ENCODE measurements at regions not wholly inside any gene's neighbourhood (a gene's known extent, or its start where the extent isn't known, plus 50 kb on each side); places are given as distances from the start of the nearest gene placed in this dataset.

- TF ChIP-seq SIN3A (IDR thresholded peaks at IDR 0.05; ENCODE audit: borderline replicate concordance, low read depth, low read length) (no peak), EZH2phosphoT487 (IDR thresholded peaks at IDR 0.05; ENCODE audit: borderline replicate concordance, low read depth) (no peak), FOXJ3 (CRISPR knock-in tag; IDR thresholded peaks at IDR 0.05) (no peak)
- TF ChIP-seq, protein P1, sequence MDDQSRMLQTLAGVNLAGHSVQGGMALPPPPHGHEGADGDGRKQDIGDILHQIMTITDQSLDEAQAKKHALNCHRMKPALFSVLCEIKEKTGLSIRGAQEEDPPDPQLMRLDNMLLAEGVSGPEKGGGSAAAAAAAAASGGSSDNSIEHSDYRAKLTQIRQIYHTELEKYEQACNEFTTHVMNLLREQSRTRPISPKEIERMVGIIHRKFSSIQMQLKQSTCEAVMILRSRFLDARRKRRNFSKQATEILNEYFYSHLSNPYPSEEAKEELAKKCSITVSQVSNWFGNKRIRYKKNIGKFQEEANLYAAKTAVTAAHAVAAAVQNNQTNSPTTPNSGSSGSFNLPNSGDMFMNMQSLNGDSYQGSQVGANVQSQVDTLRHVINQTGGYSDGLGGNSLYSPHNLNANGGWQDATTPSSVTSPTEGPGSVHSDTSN (IDR thresholded peaks at IDR 0.05), result no peak
- TF ChIP-seq, protein P2, sequence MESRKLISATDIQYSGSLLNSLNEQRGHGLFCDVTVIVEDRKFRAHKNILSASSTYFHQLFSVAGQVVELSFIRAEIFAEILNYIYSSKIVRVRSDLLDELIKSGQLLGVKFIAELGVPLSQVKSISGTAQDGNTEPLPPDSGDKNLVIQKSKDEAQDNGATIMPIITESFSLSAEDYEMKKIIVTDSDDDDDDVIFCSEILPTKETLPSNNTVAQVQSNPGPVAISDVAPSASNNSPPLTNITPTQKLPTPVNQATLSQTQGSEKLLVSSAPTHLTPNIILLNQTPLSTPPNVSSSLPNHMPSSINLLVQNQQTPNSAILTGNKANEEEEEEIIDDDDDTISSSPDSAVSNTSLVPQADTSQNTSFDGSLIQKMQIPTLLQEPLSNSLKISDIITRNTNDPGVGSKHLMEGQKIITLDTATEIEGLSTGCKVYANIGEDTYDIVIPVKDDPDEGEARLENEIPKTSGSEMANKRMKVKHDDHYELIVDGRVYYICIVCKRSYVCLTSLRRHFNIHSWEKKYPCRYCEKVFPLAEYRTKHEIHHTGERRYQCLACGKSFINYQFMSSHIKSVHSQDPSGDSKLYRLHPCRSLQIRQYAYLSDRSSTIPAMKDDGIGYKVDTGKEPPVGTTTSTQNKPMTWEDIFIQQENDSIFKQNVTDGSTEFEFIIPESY (IDR thresholded peaks at IDR 0.05; ENCODE audit: borderline replicate concordance, low read depth), result no peak
These were observed 109.6 kb upstream of the THY1 start (continued) for GRCh38 chr11:119532551-119532950.

GRCh38 chr11:119531623-119532022 is 108.7 kb upstream of the THY1 start:
- no peaks in the 10 kb centered on the region for H3K36me3 ChIP-seq (replicated peaks in 1 of 2; ENCODE audit: control insufficient read depth in 1 of 2, insufficient read depth in 2 of 2, low read length in 1 of 2)
- DNase-seq, result no peak
- H3K9me3 ChIP-seq, result no peaks in the 10 kb centered on the region
- TF ChIP-seq RFX5 (IDR thresholded peaks at IDR 0.05; ENCODE audit: low read length), result no peak
- TF ChIP-seq, protein P1 (IDR thresholded peaks at IDR 0.05), result no peak
- TF ChIP-seq MEF2A (IDR thresholded peaks at IDR 0.05; ENCODE audit: borderline replicate concordance, low read depth), result no peak
- TF ChIP-seq, protein P3, sequence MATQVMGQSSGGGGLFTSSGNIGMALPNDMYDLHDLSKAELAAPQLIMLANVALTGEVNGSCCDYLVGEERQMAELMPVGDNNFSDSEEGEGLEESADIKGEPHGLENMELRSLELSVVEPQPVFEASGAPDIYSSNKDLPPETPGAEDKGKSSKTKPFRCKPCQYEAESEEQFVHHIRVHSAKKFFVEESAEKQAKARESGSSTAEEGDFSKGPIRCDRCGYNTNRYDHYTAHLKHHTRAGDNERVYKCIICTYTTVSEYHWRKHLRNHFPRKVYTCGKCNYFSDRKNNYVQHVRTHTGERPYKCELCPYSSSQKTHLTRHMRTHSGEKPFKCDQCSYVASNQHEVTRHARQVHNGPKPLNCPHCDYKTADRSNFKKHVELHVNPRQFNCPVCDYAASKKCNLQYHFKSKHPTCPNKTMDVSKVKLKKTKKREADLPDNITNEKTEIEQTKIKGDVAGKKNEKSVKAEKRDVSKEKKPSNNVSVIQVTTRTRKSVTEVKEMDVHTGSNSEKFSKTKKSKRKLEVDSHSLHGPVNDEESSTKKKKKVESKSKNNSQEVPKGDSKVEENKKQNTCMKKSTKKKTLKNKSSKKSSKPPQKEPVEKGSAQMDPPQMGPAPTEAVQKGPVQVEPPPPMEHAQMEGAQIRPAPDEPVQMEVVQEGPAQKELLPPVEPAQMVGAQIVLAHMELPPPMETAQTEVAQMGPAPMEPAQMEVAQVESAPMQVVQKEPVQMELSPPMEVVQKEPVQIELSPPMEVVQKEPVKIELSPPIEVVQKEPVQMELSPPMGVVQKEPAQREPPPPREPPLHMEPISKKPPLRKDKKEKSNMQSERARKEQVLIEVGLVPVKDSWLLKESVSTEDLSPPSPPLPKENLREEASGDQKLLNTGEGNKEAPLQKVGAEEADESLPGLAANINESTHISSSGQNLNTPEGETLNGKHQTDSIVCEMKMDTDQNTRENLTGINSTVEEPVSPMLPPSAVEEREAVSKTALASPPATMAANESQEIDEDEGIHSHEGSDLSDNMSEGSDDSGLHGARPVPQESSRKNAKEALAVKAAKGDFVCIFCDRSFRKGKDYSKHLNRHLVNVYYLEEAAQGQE (IDR thresholded peaks at IDR 0.05; ENCODE audit: low read depth, low read length), result no peak
- no peak for TF ChIP-seq CHD2 (IDR thresholded peaks at IDR 0.05; ENCODE audit: low read length, partially characterized antibody)
- H3K4me3 ChIP-seq (ENCODE audit: low read depth in 2 of 2, low read length in 1 of 2), result no peak overlapping the region
- ChIA-PET CTCF (interaction anchor here (0.9 to 4.9 kb wide), 8 partner anchors 7 to 57 kb away, joined by 3 to 57 read pairs (median 28); no protein-coding TSS in a partner anchor), POLR2A (no interaction called here)
- no peaks in the 10 kb centered on the region for H3K79me2 ChIP-seq (ENCODE audit: insufficient read depth)
- H3K27ac ChIP-seq (ENCODE audit: low read depth in 2 of 2, low read length in 1 of 2), result no peak overlapping the region
- H3K9me2 ChIP-seq, result no peaks in the 10 kb centered on the region
- H3K9ac ChIP-seq, result no peak overlapping the region
- no peaks in the 10 kb centered on the region for H3F3A ChIP-seq (replicated peaks; ENCODE audit: insufficient read depth)
- H3K4me2 ChIP-seq, result no peak overlapping the region
- no peaks in the 10 kb centered on the region for H3K4me1 ChIP-seq (ENCODE audit: control insufficient read depth in 1 of 2, insufficient read depth in 2 of 2, low read depth in 1 of 2, low read length in 1 of 2)
- H2AFZ ChIP-seq (ENCODE audit: low read depth), result no peak overlapping the region
- no peaks in the 10 kb centered on the region for H4K20me1 ChIP-seq (ENCODE audit: insufficient read depth)
- 35% methylated on average over 6 of the region's 8 CpGs for WGBS (ENCODE audit: low lambda C conversion rate)
- peaks cover 12% of the 10 kb centered on the region; the same call in 1 of the 2 replicates for H3K27me3 ChIP-seq (ENCODE audit: insufficient read depth)

Measured in SK-N-SH (cell line).